Neural cell (in vitro differentiated cells): ENCODE measurements at regions not wholly inside any gene's neighbourhood (a gene's known extent, or its start where the extent isn't known, plus 50 kb on each side); places are given as distances from the start of the nearest gene placed in this dataset.

Experiments
- H2AFZ ChIP-seq: fragments of 200-600, 300-800 bp; sonication (generic), shearing (Covaris generic); 2 replicates; pipeline ENCODE4 v1.6.0; 2014; ENCODE audit warnings: low read depth, mild to moderate bottlenecking, antibody characterized with exemption, low read length, moderate library complexity
- H3F3A ChIP-seq: fragments of 200-600 bp; shearing (Covaris generic); 2 replicates; pipeline ENCODE4 v1.6.1; 2016; ENCODE audit warnings: mild to moderate bottlenecking, moderate library complexity, mixed read lengths, antibody characterized with exemption, low read length; ENCODE audit not compliant: insufficient read depth, poor library complexity, severe bottlenecking
- H3K27ac ChIP-seq: fragments of 200-600, 300-800 bp; sonication (generic), shearing (Covaris generic); 2 replicates; pipeline ENCODE4 v1.5.1; 2014; ENCODE audit warnings: mild to moderate bottlenecking, low read length, moderate library complexity
- H3K27me3 ChIP-seq: fragments of 300-800, 200-600 bp; sonication (generic), shearing (Covaris generic); 2 replicates; pipeline ENCODE4 v1.6.0; 2014; ENCODE audit warnings: mild to moderate bottlenecking, low read depth, low read length, moderate library complexity; ENCODE audit not compliant: insufficient read depth
- H3K36me3 ChIP-seq: fragments of 300-800, 200-600 bp; sonication (generic), shearing (Covaris generic); 2 replicates; pipeline ENCODE4 v1.5.1; 2014; ENCODE audit warnings: mild to moderate bottlenecking, antibody characterized with exemption, low read length, moderate library complexity; ENCODE audit not compliant: insufficient read depth
- H3K4me2 ChIP-seq: fragments of 300-800, 200-600 bp; sonication (generic), shearing (Covaris generic); 2 replicates; pipeline ENCODE4 v1.6.0; 2014; ENCODE audit warnings: mild to moderate bottlenecking, low read length
- H3K4me3 ChIP-seq: fragments of 300-800, 200-600 bp; sonication (generic), shearing (Covaris generic); 2 replicates; pipeline ENCODE4 v1.5.1; 2014; ENCODE audit warnings: mild to moderate bottlenecking, low read length, moderate library complexity
- H3K79me2 ChIP-seq: fragments of 200-600 bp; shearing (Covaris generic); replicated peaks from 2 replicates; pipeline ENCODE4 v1.6.0; 2014; ENCODE audit warnings: mild to moderate bottlenecking, low read length, moderate library complexity; ENCODE audit not compliant: insufficient read depth
- H3K9ac ChIP-seq: fragments of 300-800, 200-600 bp; sonication (generic), shearing (Covaris generic); 2 replicates; pipeline ENCODE4 v1.6.1; 2016; ENCODE audit warnings: mild to moderate bottlenecking, low read length, mixed read lengths
- H3K9me2 ChIP-seq: fragments of 200-600 bp; shearing (Covaris generic); 2 replicates; pipeline ENCODE4 v1.6.1; 2016; ENCODE audit warnings: mild to moderate bottlenecking, low read length, mixed read lengths; ENCODE audit not compliant: insufficient read depth
- H3K9me3 ChIP-seq: fragments of 200-600, 300-800 bp; sonication (generic), shearing (Covaris generic); 2 replicates; pipeline ENCODE4 v1.6.1; 2016; ENCODE audit warnings: mild to moderate bottlenecking, mixed run types, low read length, moderate library complexity, mixed read lengths
- H4K20me1 ChIP-seq: fragments of 200-600 bp; shearing (Covaris generic); 2 replicates; pipeline ENCODE4 v1.6.1; 2016; ENCODE audit warnings: mild to moderate bottlenecking, mixed run types; ENCODE audit not compliant: insufficient read depth
- EP300 ChIP-seq: fragments of 450-650 bp; conservative IDR thresholded peaks from 2 replicates; pipeline ENCODE4 v1.6.1; 2014; ENCODE audit warnings: antibody characterized with exemption, mild to moderate bottlenecking, moderate library complexity; ENCODE audit not compliant: poor library complexity, severe bottlenecking
- EZH2 ChIP-seq: fragments of 200-600, 300-800 bp; shearing (Covaris generic), sonication (generic); IDR thresholded peaks from 2 replicates; pipeline ENCODE4 v1.6.1; 2014; ENCODE audit warnings: antibody characterized with exemption, low read length, borderline replicate concordance, mild to moderate bottlenecking; ENCODE audit not compliant: insufficient read depth, poor library complexity, severe bottlenecking
- MXI1 ChIP-seq: fragments of 450-650 bp; conservative IDR thresholded peaks from 2 replicates; pipeline ENCODE4 v1.6.1; 2014; ENCODE audit warnings: antibody characterized with exemption, mild to moderate bottlenecking; ENCODE audit not compliant: poor library complexity, severe bottlenecking
- POLR2AphosphoS5 ChIP-seq: IDR thresholded peaks from 2 replicates; pipeline ENCODE4 v1.6.1; 2012
- RAD21 ChIP-seq: fragments of 450-650 bp; conservative IDR thresholded peaks from 2 replicates; pipeline ENCODE4 v1.6.1; 2014; ENCODE audit warnings: antibody characterized with exemption, mild to moderate bottlenecking, moderate library complexity
- SMC3 ChIP-seq: fragments of 450-650 bp; conservative IDR thresholded peaks from 2 replicates; pipeline ENCODE4 v1.6.1; 2014; ENCODE audit warnings: antibody characterized with exemption, mild to moderate bottlenecking, moderate library complexity; ENCODE audit not compliant: poor library complexity
- TAF1 ChIP-seq: IDR thresholded peaks from 2 replicates; pipeline ENCODE4 v1.6.1; 2012; ENCODE audit warnings: low read depth
- TF ChIP-seq, protein P1 (sequence below): IDR thresholded peaks from 2 replicates; pipeline ENCODE4 v1.6.1; 2012; ENCODE audit warnings: borderline replicate concordance
- TF ChIP-seq, protein P2 (sequence below): fragments of 450-650 bp; IDR thresholded peaks from 2 replicates; pipeline ENCODE4 v1.5.1; 2014; ENCODE audit warnings: antibody characterized with exemption, mild to moderate bottlenecking, moderate library complexity; ENCODE audit not compliant: poor library complexity, severe bottlenecking

DNA sequence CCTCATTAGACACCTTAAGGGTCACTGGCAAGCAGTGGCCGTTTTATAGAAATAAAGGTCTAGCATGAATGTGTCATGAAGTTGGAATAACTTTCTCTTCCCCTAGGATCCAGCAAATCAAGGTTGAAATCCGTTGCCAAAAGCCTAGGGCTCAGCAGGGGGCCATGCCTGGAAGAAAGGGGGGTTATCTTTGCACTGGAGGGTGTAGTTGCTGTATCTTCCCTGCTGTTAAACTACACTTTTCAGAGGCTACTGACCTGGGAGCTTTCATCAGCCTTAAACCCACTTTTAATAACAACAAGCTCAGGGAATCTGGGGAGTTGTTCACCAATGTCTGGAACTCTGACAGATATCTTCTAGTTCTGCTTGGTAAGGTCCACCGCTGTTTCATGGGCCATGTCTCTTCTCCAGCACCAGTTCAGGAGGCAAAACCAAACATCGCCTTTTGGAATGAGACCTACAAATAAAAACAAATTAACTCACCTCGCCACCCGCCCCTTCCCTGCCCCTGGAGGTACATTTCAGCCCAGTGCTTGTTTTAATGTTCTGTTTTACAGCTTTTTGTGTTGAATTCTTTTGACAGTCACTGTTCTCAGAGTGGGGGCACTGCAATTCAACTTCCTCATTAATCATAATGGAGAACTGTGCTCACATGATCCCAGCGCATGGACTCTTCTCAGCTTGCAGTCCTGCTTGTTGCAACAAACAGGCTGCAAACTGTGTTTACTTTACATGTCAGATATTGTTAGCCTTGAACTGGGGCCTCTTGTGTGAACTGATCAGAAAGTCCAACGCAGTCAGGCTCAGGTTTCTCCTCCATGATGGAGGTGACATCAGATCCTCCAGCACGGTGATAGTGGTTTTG is 508.7 kb downstream of the KCNJ2 start:
- Histone ChIP-seq H3F3A (no peaks in the 10 kb centered on the region), H3K79me2 (no peaks in the 10 kb centered on the region), H3K4me2 (no peak overlapping the region), H3K9ac (no peak overlapping the region), H3K9me3 (no peaks in the 10 kb centered on the region), H2AFZ (no peak overlapping the region), H3K27me3 (no peaks in the 10 kb centered on the region), H3K9me2 (no peaks in the 10 kb centered on the region), H3K36me3 (no peaks in the 10 kb centered on the region), H3K27ac (no peak overlapping the region), H4K20me1 (no peaks in the 10 kb centered on the region), H3K4me3 (no peak overlapping the region)
- no peak for TF ChIP-seq MXI1
- TF ChIP-seq TAF1 = no peak
- TF ChIP-seq EP300 = no peak
- no peak for TF ChIP-seq EZH2
- TF ChIP-seq SMC3 = no peak
- TF ChIP-seq, protein P1, sequence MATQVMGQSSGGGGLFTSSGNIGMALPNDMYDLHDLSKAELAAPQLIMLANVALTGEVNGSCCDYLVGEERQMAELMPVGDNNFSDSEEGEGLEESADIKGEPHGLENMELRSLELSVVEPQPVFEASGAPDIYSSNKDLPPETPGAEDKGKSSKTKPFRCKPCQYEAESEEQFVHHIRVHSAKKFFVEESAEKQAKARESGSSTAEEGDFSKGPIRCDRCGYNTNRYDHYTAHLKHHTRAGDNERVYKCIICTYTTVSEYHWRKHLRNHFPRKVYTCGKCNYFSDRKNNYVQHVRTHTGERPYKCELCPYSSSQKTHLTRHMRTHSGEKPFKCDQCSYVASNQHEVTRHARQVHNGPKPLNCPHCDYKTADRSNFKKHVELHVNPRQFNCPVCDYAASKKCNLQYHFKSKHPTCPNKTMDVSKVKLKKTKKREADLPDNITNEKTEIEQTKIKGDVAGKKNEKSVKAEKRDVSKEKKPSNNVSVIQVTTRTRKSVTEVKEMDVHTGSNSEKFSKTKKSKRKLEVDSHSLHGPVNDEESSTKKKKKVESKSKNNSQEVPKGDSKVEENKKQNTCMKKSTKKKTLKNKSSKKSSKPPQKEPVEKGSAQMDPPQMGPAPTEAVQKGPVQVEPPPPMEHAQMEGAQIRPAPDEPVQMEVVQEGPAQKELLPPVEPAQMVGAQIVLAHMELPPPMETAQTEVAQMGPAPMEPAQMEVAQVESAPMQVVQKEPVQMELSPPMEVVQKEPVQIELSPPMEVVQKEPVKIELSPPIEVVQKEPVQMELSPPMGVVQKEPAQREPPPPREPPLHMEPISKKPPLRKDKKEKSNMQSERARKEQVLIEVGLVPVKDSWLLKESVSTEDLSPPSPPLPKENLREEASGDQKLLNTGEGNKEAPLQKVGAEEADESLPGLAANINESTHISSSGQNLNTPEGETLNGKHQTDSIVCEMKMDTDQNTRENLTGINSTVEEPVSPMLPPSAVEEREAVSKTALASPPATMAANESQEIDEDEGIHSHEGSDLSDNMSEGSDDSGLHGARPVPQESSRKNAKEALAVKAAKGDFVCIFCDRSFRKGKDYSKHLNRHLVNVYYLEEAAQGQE = no peak
- no peak for TF ChIP-seq POLR2AphosphoS5

DNA sequence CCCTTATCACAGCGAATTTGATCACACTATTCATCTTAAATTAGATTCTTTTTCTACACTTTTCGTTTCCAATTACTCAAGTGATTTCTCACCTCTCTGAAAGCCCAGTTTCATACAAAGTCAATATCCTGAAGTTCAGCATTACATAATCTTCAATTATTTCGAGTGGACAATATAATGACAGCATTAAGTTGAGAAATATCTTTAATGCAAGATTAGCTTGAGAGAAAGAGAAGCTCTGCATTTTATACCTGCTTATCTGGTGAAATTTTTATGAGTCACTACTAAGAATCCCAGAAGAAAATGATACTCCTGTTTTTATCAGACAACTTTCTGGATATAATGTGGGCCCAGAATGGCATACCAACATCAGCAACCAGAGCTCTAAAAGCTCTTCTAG is 509.6 kb downstream of the KCNJ2 start:
- H3F3A ChIP-seq = no peaks in the 10 kb centered on the region
- H3K36me3 ChIP-seq = no peaks in the 10 kb centered on the region
- H2AFZ ChIP-seq = no peak overlapping the region
- no peaks in the 10 kb centered on the region for H3K9me2 ChIP-seq
- H3K27me3 ChIP-seq = no peaks in the 10 kb centered on the region
- H4K20me1 ChIP-seq = no peaks in the 10 kb centered on the region
- no peaks in the 10 kb centered on the region for H3K79me2 ChIP-seq
- no peaks in the 10 kb centered on the region for H3K9me3 ChIP-seq
- TF ChIP-seq POLR2AphosphoS5 (no peak), EP300 (no peak), SMC3 (no peak), MXI1 (no peak), TAF1 (no peak), RAD21 (no peak), EZH2 (no peak)
- TF ChIP-seq, protein P1 = no peak
- TF ChIP-seq, protein P2, sequence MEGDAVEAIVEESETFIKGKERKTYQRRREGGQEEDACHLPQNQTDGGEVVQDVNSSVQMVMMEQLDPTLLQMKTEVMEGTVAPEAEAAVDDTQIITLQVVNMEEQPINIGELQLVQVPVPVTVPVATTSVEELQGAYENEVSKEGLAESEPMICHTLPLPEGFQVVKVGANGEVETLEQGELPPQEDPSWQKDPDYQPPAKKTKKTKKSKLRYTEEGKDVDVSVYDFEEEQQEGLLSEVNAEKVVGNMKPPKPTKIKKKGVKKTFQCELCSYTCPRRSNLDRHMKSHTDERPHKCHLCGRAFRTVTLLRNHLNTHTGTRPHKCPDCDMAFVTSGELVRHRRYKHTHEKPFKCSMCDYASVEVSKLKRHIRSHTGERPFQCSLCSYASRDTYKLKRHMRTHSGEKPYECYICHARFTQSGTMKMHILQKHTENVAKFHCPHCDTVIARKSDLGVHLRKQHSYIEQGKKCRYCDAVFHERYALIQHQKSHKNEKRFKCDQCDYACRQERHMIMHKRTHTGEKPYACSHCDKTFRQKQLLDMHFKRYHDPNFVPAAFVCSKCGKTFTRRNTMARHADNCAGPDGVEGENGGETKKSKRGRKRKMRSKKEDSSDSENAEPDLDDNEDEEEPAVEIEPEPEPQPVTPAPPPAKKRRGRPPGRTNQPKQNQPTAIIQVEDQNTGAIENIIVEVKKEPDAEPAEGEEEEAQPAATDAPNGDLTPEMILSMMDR = no peak
- no peak overlapping the region for H3K9ac ChIP-seq
- no peak overlapping the region for H3K4me2 ChIP-seq
- H3K4me3 ChIP-seq = no peak overlapping the region
- H3K27ac ChIP-seq = no peak overlapping the region
